Body of pancreas (tissue), 4 donors: ENCODE measurements at regions not wholly inside any gene's neighbourhood (a gene's known extent, or its start where the extent isn't known, plus 50 kb on each side); places are given as distances from the start of the nearest gene placed in this dataset.
"Not testable (repeated sequence)": the region's sequence is repeated elsewhere in the genome, so short reads cannot be mapped to it uniquely, and the experiment has no call there.

Experiments used
- CTCF ChIP-seq, 7 experiments: fragments of 450-650 bp in 4 of 7; fragments of 200-600 bp in 3 of 7; sonication (generic) in 3 of 7; IDR thresholded peaks; one replicate each; pipeline ENCODE4 v1.5.1; 2016 to 2019; ENCODE audit warnings: antibody characterized with exemption in 7 of 7
- POLR2A ChIP-seq, 3 donors: fragments of 450-650 bp; IDR thresholded peaks; one replicate each; pipeline ENCODE4 v1.6.1; 2016; ENCODE audit warnings: antibody characterized with exemption in 3 of 3, mild to moderate bottlenecking in 2 of 3

GRCh38 chr7:112916431-112916830, 126.2 kb upstream of the TMEM168 start:
- TF ChIP-seq CTCF, POLR2A (IDR thresholded peaks at IDR 0.05): not testable (repeated sequence)
